PFSK-1 (cell line): ENCODE measurements at regions not wholly inside any gene's neighbourhood (a gene's known extent, or its start where the extent isn't known, plus 50 kb on each side); places are given as distances from the start of the nearest gene placed in this dataset.

Experiments used
- FOXP2 ChIP-seq: optimal IDR thresholded peaks from 2 replicates; pipeline ENCODE3; 2011; ENCODE audit warnings: borderline replicate concordance, control low read depth, inconsistent platforms; ENCODE audit not compliant: insufficient read depth; ENCODE audit errors: extremely low read length, extremely low read depth
- POLR2AphosphoS5 ChIP-seq: IDR thresholded peaks from 2 replicates; pipeline ENCODE4 v1.6.1; 2012; ENCODE audit warnings: low read depth, mild to moderate bottlenecking, control low read depth, low read length, moderate library complexity
- SIN3A ChIP-seq: IDR thresholded peaks from 2 replicates; pipeline ENCODE4 v1.6.1; 2012; ENCODE audit warnings: mild to moderate bottlenecking, low read length, moderate library complexity, borderline replicate concordance; ENCODE audit not compliant: insufficient read depth
- TAF1 ChIP-seq: IDR thresholded peaks from 2 replicates; pipeline ENCODE4 v1.6.1; 2012; ENCODE audit warnings: low read length, control low read depth, borderline replicate concordance; ENCODE audit not compliant: insufficient read depth
- TF ChIP-seq, protein P1 (sequence below), 2 experiments: IDR thresholded peaks; 2 replicates each; pipeline versions ENCODE4 v1.6.1 to v1.8.0; 2011 to 2012; ENCODE audit warnings: low read depth in 2 of 2, low read length in 2 of 2, control low read depth in 1 of 2, inconsistent platforms in 1 of 2, mild to moderate bottlenecking in 1 of 2, moderate library complexity in 1 of 2; ENCODE audit not compliant: insufficient read depth in 1 of 2

DNA sequence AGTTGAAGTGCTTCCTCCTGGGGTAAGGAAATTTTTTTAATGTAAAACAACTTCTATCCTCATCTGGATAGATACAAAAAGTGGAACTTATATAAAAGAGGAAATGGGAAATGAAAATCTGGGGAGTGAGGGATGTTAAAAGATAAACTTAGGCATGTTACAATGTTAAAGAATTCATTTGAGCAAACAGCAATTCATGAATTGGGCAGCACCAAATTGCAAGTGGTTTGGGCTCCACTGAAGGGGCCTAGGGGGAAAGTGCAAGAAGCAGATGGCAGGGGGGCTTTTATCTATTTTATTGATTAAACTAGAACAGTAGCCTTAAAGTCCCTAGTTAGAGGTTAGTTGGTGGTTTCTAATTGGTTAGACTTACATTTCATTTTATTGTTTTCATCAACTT is 118.1 kb upstream of the NAP1L1 start:
- no peak for TF ChIP-seq SIN3A
- TF ChIP-seq POLR2AphosphoS5 = no peak
- no peak for TF ChIP-seq TAF1
- no peak for TF ChIP-seq FOXP2
- TF ChIP-seq, protein P1, sequence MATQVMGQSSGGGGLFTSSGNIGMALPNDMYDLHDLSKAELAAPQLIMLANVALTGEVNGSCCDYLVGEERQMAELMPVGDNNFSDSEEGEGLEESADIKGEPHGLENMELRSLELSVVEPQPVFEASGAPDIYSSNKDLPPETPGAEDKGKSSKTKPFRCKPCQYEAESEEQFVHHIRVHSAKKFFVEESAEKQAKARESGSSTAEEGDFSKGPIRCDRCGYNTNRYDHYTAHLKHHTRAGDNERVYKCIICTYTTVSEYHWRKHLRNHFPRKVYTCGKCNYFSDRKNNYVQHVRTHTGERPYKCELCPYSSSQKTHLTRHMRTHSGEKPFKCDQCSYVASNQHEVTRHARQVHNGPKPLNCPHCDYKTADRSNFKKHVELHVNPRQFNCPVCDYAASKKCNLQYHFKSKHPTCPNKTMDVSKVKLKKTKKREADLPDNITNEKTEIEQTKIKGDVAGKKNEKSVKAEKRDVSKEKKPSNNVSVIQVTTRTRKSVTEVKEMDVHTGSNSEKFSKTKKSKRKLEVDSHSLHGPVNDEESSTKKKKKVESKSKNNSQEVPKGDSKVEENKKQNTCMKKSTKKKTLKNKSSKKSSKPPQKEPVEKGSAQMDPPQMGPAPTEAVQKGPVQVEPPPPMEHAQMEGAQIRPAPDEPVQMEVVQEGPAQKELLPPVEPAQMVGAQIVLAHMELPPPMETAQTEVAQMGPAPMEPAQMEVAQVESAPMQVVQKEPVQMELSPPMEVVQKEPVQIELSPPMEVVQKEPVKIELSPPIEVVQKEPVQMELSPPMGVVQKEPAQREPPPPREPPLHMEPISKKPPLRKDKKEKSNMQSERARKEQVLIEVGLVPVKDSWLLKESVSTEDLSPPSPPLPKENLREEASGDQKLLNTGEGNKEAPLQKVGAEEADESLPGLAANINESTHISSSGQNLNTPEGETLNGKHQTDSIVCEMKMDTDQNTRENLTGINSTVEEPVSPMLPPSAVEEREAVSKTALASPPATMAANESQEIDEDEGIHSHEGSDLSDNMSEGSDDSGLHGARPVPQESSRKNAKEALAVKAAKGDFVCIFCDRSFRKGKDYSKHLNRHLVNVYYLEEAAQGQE (IDR thresholded peaks at IDR 0.05; ENCODE audit: insufficient read depth in 1 of 2, low read depth in 2 of 2, low read length in 2 of 2) = no peak

DNA sequence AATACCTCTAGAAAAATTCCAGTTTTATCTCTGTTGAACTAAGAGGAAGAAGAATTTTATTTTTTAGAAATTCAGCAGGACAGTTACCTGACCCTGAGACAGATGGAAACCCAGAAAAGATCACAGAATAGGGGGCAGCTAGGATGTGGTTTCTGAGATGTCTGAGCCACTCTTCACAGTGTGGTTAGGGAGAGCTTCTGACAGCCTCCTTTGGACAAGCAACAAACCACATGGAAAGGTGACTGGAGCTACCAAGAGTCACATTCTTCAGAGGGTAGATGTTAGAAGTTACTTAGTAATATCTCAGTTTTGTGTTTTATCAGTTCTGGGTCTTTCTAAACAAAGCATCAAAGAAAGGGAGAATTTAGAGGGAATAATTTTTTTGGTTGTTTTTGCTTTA is 117.3 kb upstream of the NAP1L1 start:
- TF ChIP-seq TAF1 (no peak), SIN3A (no peak), FOXP2 (no peak), POLR2AphosphoS5 (no peak)
- TF ChIP-seq, protein P1 (IDR thresholded peaks at IDR 0.05; ENCODE audit: insufficient read depth in 1 of 2, low read depth in 2 of 2, low read length in 2 of 2) = no peak

DNA sequence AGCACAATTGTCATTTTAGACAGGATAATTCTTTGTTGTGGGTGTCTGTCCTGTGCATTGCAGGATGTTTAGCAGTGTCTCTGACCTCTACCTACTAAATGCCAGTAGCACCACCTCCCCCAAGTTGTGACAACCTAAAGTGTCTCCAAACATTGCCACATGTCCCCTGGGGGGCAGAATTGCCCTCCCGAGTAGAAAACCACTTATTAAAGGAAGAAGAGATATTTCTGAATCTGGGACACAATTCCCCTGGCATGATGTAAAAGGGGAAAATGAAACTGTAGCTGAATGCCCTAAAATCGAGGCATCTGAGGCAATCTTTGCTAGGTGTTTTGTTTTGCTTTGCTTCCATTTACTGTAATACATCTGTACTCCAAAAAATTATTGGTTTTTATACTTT is 116.8 kb upstream of the NAP1L1 start:
- TF ChIP-seq FOXP2 (no peak), SIN3A (no peak), POLR2AphosphoS5 (no peak), TAF1 (no peak)
- TF ChIP-seq, protein P1 (IDR thresholded peaks at IDR 0.05; ENCODE audit: insufficient read depth in 1 of 2, low read depth in 2 of 2, low read length in 2 of 2) = no peak

DNA sequence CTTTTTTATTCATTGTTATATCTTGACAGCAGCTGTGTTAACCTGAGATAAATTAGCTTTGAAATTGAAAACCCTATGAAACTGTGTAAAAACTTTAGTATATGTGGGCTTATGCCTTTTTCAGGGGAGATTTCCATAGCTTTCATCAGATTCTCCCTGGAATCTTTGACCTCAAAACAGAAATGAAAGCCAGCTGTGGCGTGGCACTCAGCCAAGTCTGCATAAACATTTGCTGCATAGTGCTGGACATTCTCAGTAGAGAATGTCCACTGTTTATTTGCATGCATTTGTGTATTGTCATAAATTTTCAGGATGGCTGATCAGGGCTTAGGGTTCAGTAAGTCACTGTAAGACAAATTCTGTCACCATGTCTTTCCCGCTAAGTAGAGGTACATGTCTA is 115.3 kb upstream of the NAP1L1 start:
- TF ChIP-seq TAF1 = no peak
- TF ChIP-seq SIN3A = 0 out of 2 replicates have a peak, but pooled peaks have one; percentile 18

DNA sequence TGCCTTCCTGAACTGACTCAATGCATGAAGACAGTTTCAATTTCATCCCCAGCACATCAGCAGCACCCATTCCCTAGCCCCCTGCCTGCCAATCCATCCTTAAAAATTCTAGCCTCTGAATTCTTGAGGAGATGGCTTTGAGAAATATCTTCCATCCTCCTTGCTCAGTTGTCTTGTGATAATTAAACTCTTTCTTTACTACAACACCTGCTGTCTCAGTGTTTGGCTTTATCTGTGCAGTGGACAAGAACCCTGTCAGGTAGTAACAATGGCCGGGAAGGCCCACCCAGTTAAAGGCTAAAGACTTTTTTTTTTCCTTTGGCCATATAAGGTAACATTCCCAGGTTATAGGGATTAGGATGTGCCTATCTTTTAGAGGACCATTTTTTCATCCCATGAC is 114.4 kb upstream of the NAP1L1 start:
- TF ChIP-seq, protein P1 (IDR thresholded peaks at IDR 0.05; ENCODE audit: insufficient read depth in 1 of 2, low read depth in 2 of 2, low read length in 2 of 2) = no peak
- no peak for TF ChIP-seq TAF1
- no peak for TF ChIP-seq SIN3A
- no peak for TF ChIP-seq POLR2AphosphoS5
- no peak for TF ChIP-seq FOXP2

DNA sequence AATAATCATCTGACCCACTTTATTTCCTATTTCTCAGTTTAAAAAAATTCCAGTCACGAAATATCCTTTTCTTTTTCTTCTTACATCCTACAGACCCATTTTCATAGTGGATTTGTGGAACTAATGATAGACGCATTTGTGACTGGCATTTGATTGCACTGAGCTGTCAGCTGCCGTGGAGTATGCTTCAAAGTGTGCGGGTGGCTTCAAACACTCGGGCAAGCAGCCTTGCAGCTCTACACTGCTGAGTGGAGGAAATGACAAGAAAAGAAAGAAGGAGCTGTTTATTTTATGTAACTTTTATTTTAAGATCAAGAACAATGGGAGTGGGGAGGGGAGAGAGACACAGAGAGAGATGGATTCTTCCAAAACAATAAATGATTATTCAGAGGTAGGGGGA is 112.8 kb upstream of the NAP1L1 start:
- no peak for TF ChIP-seq TAF1
- TF ChIP-seq SIN3A = no peak
- TF ChIP-seq, protein P1 (IDR thresholded peaks at IDR 0.05; ENCODE audit: insufficient read depth in 1 of 2, low read depth in 2 of 2, low read length in 2 of 2) = no peak
- no peak for TF ChIP-seq FOXP2
- no peak for TF ChIP-seq POLR2AphosphoS5
